ENCODE measurements at regions not wholly inside any gene's neighbourhood (a gene's known extent, or its start where the extent isn't known, plus 50 kb on each side); places are given as distances from the start of the nearest gene placed in this dataset.

- Mint-ChIP-seq H3K27ac (ENCODE audit: low read depth) (no peak overlapping the region), H3K9me3 (no peaks in the 10 kb centered on the region), H3K36me3 (ENCODE audit: insufficient read depth) (no peaks in the 10 kb centered on the region), H3K4me1 (no peaks in the 10 kb centered on the region), H3K27me3 (no peaks in the 10 kb centered on the region), H3K4me3 (no peak overlapping the region)
- ATAC-seq (replicated peaks; ENCODE audit: extremely low read depth, poor library complexity, severe bottlenecking) (no peak), DNase-seq (ENCODE audit: low spot score in 2 of 2) (no peak)
These were observed 83.2 kb upstream of the WASF3 start for GRCh38 chr13:26474286-26474685.

GRCh38 chr13:26475176-26476110 lies 82.0 kb upstream of the WASF3 start:
- Mint-ChIP-seq H3K4me3 (no peak overlapping the region), H3K9me3 (no peaks in the 10 kb centered on the region), H3K4me1 (no peaks in the 10 kb centered on the region), H3K27me3 (no peaks in the 10 kb centered on the region), H3K27ac (ENCODE audit: low read depth) (no peak overlapping the region), H3K36me3 (ENCODE audit: insufficient read depth) (no peaks in the 10 kb centered on the region)
- DNase-seq (ENCODE audit: low spot score in 2 of 2): no peak
- ATAC-seq (replicated peaks; ENCODE audit: extremely low read depth, poor library complexity, severe bottlenecking): no peak

- no peaks in the 10 kb centered on the region for H3K27me3 Mint-ChIP-seq
- H3K27ac Mint-ChIP-seq (ENCODE audit: low read depth): no peak overlapping the region
- H3K4me3 Mint-ChIP-seq: no peak overlapping the region
- ATAC-seq (replicated peaks; ENCODE audit: extremely low read depth, poor library complexity, severe bottlenecking) (no peak), DNase-seq (ENCODE audit: low spot score in 2 of 2) (no peak)
- H3K9me3 Mint-ChIP-seq: no peaks in the 10 kb centered on the region
- no peaks in the 10 kb centered on the region for H3K36me3 Mint-ChIP-seq (ENCODE audit: insufficient read depth)
- H3K4me1 Mint-ChIP-seq: no peaks in the 10 kb centered on the region
These were observed 81.2 kb upstream of the WASF3 start for GRCh38 chr13:26476111-26476781.

GRCh38 chr13:26476782-26477142 lies 80.7 kb upstream of the WASF3 start:
- no peaks in the 10 kb centered on the region for H3K4me1 Mint-ChIP-seq
- no peaks in the 10 kb centered on the region for H3K9me3 Mint-ChIP-seq
- H3K27ac Mint-ChIP-seq (ENCODE audit: low read depth): no peak overlapping the region
- ATAC-seq (replicated peaks; ENCODE audit: extremely low read depth, poor library complexity, severe bottlenecking) (no peak), DNase-seq (ENCODE audit: low spot score in 2 of 2) (no peak)
- H3K4me3 Mint-ChIP-seq: no peak overlapping the region
- no peaks in the 10 kb centered on the region for H3K36me3 Mint-ChIP-seq (ENCODE audit: insufficient read depth)
- H3K27me3 Mint-ChIP-seq: no peaks in the 10 kb centered on the region

GRCh38 chr13:26477681-26478080 lies 79.8 kb upstream of the WASF3 start:
- Mint-ChIP-seq H3K27ac (ENCODE audit: low read depth) (no peak overlapping the region), H3K4me3 (no peak overlapping the region), H3K9me3 (no peaks in the 10 kb centered on the region), H3K27me3 (no peaks in the 10 kb centered on the region), H3K4me1 (no peaks in the 10 kb centered on the region), H3K36me3 (ENCODE audit: insufficient read depth) (peaks cover 2% of the 10 kb centered on the region)
- DNase-seq (ENCODE audit: low spot score in 2 of 2): no peak
- ATAC-seq (replicated peaks; ENCODE audit: extremely low read depth, poor library complexity, severe bottlenecking): no peak

- DNase-seq (ENCODE audit: low spot score in 2 of 2) (no peak), ATAC-seq (replicated peaks; ENCODE audit: extremely low read depth, poor library complexity, severe bottlenecking) (no peak)
- Mint-ChIP-seq H3K27ac (ENCODE audit: low read depth) (no peak overlapping the region), H3K27me3 (no peaks in the 10 kb centered on the region), H3K9me3 (no peaks in the 10 kb centered on the region), H3K36me3 (ENCODE audit: insufficient read depth) (peaks cover 4% of the 10 kb centered on the region), H3K4me1 (no peaks in the 10 kb centered on the region), H3K4me3 (no peak overlapping the region)
These were observed 77.1 kb upstream of the WASF3 start for GRCh38 chr13:26480246-26480855.

- Mint-ChIP-seq H3K4me1 (no peaks in the 10 kb centered on the region), H3K27ac (ENCODE audit: low read depth) (peak overlapping the region; percentile 42), H3K4me3 (no peak overlapping the region), H3K9me3 (no peaks in the 10 kb centered on the region), H3K27me3 (no peaks in the 10 kb centered on the region), H3K36me3 (ENCODE audit: insufficient read depth) (peaks cover 4% of the 10 kb centered on the region)
- ATAC-seq (replicated peaks; ENCODE audit: extremely low read depth, poor library complexity, severe bottlenecking) (peak; percentile 88), DNase-seq (ENCODE audit: low spot score in 2 of 2) (peak; percentile 45 to 62)
These were observed 74.9 kb upstream of the WASF3 start for GRCh38 chr13:26482451-26483197.

GRCh38 chr13:26483546-26483945 lies 73.9 kb upstream of the WASF3 start:
- ATAC-seq (replicated peaks; ENCODE audit: extremely low read depth, poor library complexity, severe bottlenecking): no peak
- Mint-ChIP-seq H3K36me3 (ENCODE audit: insufficient read depth) (peaks cover 4% of the 10 kb centered on the region), H3K9me3 (no peaks in the 10 kb centered on the region), H3K4me3 (no peak overlapping the region), H3K27ac (ENCODE audit: low read depth) (no peak overlapping the region), H3K4me1 (no peaks in the 10 kb centered on the region), H3K27me3 (no peaks in the 10 kb centered on the region)
- no peak for DNase-seq (ENCODE audit: low spot score in 2 of 2)

- ATAC-seq (replicated peaks; ENCODE audit: extremely low read depth, poor library complexity, severe bottlenecking): no peak
- H3K9me3 Mint-ChIP-seq: no peaks in the 10 kb centered on the region
- H3K36me3 Mint-ChIP-seq (ENCODE audit: insufficient read depth): peaks cover 4% of the 10 kb centered on the region
- no peak for DNase-seq (ENCODE audit: low spot score in 2 of 2)
- no peaks in the 10 kb centered on the region for H3K27me3 Mint-ChIP-seq
- H3K4me3 Mint-ChIP-seq: no peak overlapping the region
- H3K27ac Mint-ChIP-seq (ENCODE audit: low read depth): no peak overlapping the region
- no peaks in the 10 kb centered on the region for H3K4me1 Mint-ChIP-seq
These were observed 73.3 kb upstream of the WASF3 start for GRCh38 chr13:26484196-26484595.

- Mint-ChIP-seq H3K4me1 (no peaks in the 10 kb centered on the region), H3K9me3 (no peaks in the 10 kb centered on the region), H3K36me3 (ENCODE audit: insufficient read depth) (peaks cover 4% of the 10 kb centered on the region), H3K27me3 (peaks cover 7% of the 10 kb centered on the region), H3K4me3 (no peak overlapping the region), H3K27ac (ENCODE audit: low read depth) (no peak overlapping the region)
- ATAC-seq (replicated peaks; ENCODE audit: extremely low read depth, poor library complexity, severe bottlenecking) (no peak), DNase-seq (ENCODE audit: low spot score in 2 of 2) (no peak)
These were observed 72.2 kb upstream of the WASF3 start for GRCh38 chr13:26485288-26485687.

GRCh38 chr13:26485786-26486185 lies 71.7 kb upstream of the WASF3 start:
- DNase-seq (ENCODE audit: low spot score in 2 of 2) (no peak), ATAC-seq (replicated peaks; ENCODE audit: extremely low read depth, poor library complexity, severe bottlenecking) (no peak)
- no peaks in the 10 kb centered on the region for H3K4me1 Mint-ChIP-seq
- no peaks in the 10 kb centered on the region for H3K9me3 Mint-ChIP-seq
- no peak overlapping the region for H3K4me3 Mint-ChIP-seq
- peaks cover 12% of the 10 kb centered on the region for H3K27me3 Mint-ChIP-seq
- H3K27ac Mint-ChIP-seq (ENCODE audit: low read depth): no peak overlapping the region
- peaks cover 4% of the 10 kb centered on the region for H3K36me3 Mint-ChIP-seq (ENCODE audit: insufficient read depth)

GRCh38 chr13:26486550-26486949 lies 70.9 kb upstream of the WASF3 start:
- H3K27ac Mint-ChIP-seq (ENCODE audit: low read depth): no peak overlapping the region
- H3K36me3 Mint-ChIP-seq (ENCODE audit: insufficient read depth): peaks cover 4% of the 10 kb centered on the region
- DNase-seq (ENCODE audit: low spot score in 2 of 2) (no peak), ATAC-seq (replicated peaks; ENCODE audit: extremely low read depth, poor library complexity, severe bottlenecking) (no peak)
- no peak overlapping the region for H3K4me3 Mint-ChIP-seq
- H3K4me1 Mint-ChIP-seq: no peaks in the 10 kb centered on the region
- peaks cover 17% of the 10 kb centered on the region for H3K27me3 Mint-ChIP-seq
- no peaks in the 10 kb centered on the region for H3K9me3 Mint-ChIP-seq

All from central memory CD8-positive, alpha-beta T cell (primary cell).